PC-3 (cell line): ENCODE measurements at regions not wholly inside any gene's neighbourhood (a gene's known extent, or its start where the extent isn't known, plus 50 kb on each side); places are given as distances from the start of the nearest gene placed in this dataset.

Source experiments
- ATAC-seq: fragments of 200-7000 bp; cut with Tn5 transposase; 2 replicates; pipeline ENCODE4 v1.9.1; 2020; ENCODE audit warnings: mild to moderate bottlenecking, moderate library complexity
- BruUV-seq: library from RNA; stranded (reverse); fragments of 400-500 nt; replicated peaks from 2 replicates; lab custom pipeline; 2021; lab: Mats Ljungman, UMichigan
- CTCF ChIA-PET: fragments of 300-600 bp; sonication (Branson Sonifier 250); formaldehyde crosslinking; loops from one replicate; lab custom pipeline; 2022; ENCODE audit warnings: antibody characterized with exemption; lab: Charles Lee
- POLR2A ChIA-PET: fragments of 300-600 bp; sonication (Branson Sonifier 250); formaldehyde crosslinking; loops from one replicate; lab custom pipeline; 2022; ENCODE audit warnings: antibody characterized with exemption; ENCODE audit not compliant: unreplicated experiment; lab: Charles Lee
- DNase-seq: peaks from one replicate; pipeline ENCODE4 v3.0.0-alpha.2; 2015
- H2AFZ ChIP-seq: fragments of 300-600 bp; sonication (generic); 2 replicates; pipeline ENCODE4 v1.6.0; 2016; ENCODE audit warnings: antibody characterized with exemption, low read length
- H3F3A ChIP-seq: fragments of 300-600 bp; sonication (generic); one replicate; pipeline ENCODE4 v1.6.0; 2017; ENCODE audit warnings: antibody characterized with exemption, low read length, control low read depth, mild to moderate bottlenecking; ENCODE audit not compliant: unreplicated experiment
- H3K27ac ChIP-seq: fragments of 300-600 bp; sonication (generic); 2 replicates; pipeline ENCODE4 v1.5.1; 2016; ENCODE audit warnings: mild to moderate bottlenecking, low read length
- H3K27me3 ChIP-seq: fragments of 300-600 bp; sonication (generic); 2 replicates; pipeline ENCODE4 v1.6.1; 2016; ENCODE audit warnings: low read length, mixed read lengths
- H3K36me3 ChIP-seq: fragments of 300-600 bp; sonication (generic); 2 replicates; pipeline ENCODE4 v1.6.1; 2016; ENCODE audit warnings: low read depth, mixed run types, low read length, mixed read lengths
- H3K4me1 ChIP-seq: fragments of 300-600 bp; sonication (generic); 2 replicates; pipeline ENCODE4 v1.5.1; 2016; ENCODE audit warnings: low read length; ENCODE audit not compliant: insufficient read depth
- H3K4me2 ChIP-seq: fragments of 300-600 bp; sonication (generic); 2 replicates; pipeline ENCODE4 v1.6.0; 2016; ENCODE audit warnings: low read length
- H3K4me3 ChIP-seq: fragments of 300-600 bp; sonication (generic); 2 replicates; pipeline ENCODE4 v1.5.1; 2016; ENCODE audit warnings: mild to moderate bottlenecking, low read length, mixed read lengths
- H3K79me2 ChIP-seq: fragments of 300-600 bp; sonication (generic); 2 replicates; pipeline ENCODE4 v1.6.1; 2017; ENCODE audit warnings: low read length, mixed read lengths
- H3K9ac ChIP-seq: fragments of 300-600 bp; sonication (generic); 2 replicates; pipeline ENCODE4 v1.6.0; 2016; ENCODE audit warnings: mild to moderate bottlenecking, low read length
- H3K9me2 ChIP-seq: fragments of 300-600 bp; sonication (generic); replicated peaks from 2 replicates; pipeline ENCODE4 v1.6.1; 2016; ENCODE audit warnings: mixed run types, low read length, mixed read lengths
- H3K9me3 ChIP-seq: fragments of 300-600 bp; sonication (generic); 2 replicates; pipeline ENCODE4 v1.6.1; 2016; ENCODE audit warnings: low read length, mixed read lengths
- H4K20me1 ChIP-seq: fragments of 300-600 bp; sonication (generic); 2 replicates; pipeline ENCODE4 v1.6.1; 2016; ENCODE audit warnings: low read length, mixed read lengths
- CTCF ChIP-seq: fragments of 300-600 bp; sonication (generic); conservative IDR thresholded peaks from 2 replicates; pipeline ENCODE4 v1.5.1; 2017; ENCODE audit warnings: antibody characterized with exemption, low read depth, mild to moderate bottlenecking, low read length
- EZH2 ChIP-seq: fragments of 300-600 bp; sonication (generic); IDR thresholded peaks from one replicate; pipeline ENCODE4 v1.6.1; 2017; ENCODE audit warnings: antibody characterized with exemption, mild to moderate bottlenecking, low read length; ENCODE audit not compliant: unreplicated experiment
- EZH2phosphoT487 ChIP-seq: fragments of 300-600 bp; sonication (generic); IDR thresholded peaks from 2 replicates; pipeline ENCODE4 v1.6.1; 2018; ENCODE audit warnings: mild to moderate bottlenecking, antibody characterized with exemption, low read length, borderline replicate concordance
- intact Hi-C: fragments of 100-400 bp; cut with micrococcal nuclease; formaldehyde crosslinking; loops from 2 replicates; pipeline ENCODE4 v1.9.0; 2023

- POLR2A ChIA-PET: no interaction called here
- no peaks in the 10 kb centered on the region for H3F3A ChIP-seq
- H3K4me1 ChIP-seq: no peaks in the 10 kb centered on the region
- ATAC-seq: no peak
- H3K9me3 ChIP-seq: no peaks in the 10 kb centered on the region
- no peak overlapping the region for H2AFZ ChIP-seq
- no peaks in the 10 kb centered on the region for H4K20me1 ChIP-seq
- H3K79me2 ChIP-seq: no peaks in the 10 kb centered on the region
- no peak overlapping the region for H3K4me3 ChIP-seq
- H3K27me3 ChIP-seq: no peaks in the 10 kb centered on the region
- no peak for TF ChIP-seq EZH2phosphoT487
- TF ChIP-seq CTCF: no peak
- TF ChIP-seq EZH2: no peak
- H3K4me2 ChIP-seq: no peak overlapping the region
- no peaks in the 10 kb centered on the region for H3K36me3 ChIP-seq
- BruUV-seq: no TSS peak
- DNase-seq: no peak
- intact Hi-C loops: no loop called here
- H3K9me2 ChIP-seq: no peaks in the 10 kb centered on the region
- no peak overlapping the region for H3K9ac ChIP-seq
- CTCF ChIA-PET: no interaction called here
- no peak overlapping the region for H3K27ac ChIP-seq
Observed at GRCh38 chr13:34842466-34842865, 99.6 kb upstream of the NBEA start.

DNA sequence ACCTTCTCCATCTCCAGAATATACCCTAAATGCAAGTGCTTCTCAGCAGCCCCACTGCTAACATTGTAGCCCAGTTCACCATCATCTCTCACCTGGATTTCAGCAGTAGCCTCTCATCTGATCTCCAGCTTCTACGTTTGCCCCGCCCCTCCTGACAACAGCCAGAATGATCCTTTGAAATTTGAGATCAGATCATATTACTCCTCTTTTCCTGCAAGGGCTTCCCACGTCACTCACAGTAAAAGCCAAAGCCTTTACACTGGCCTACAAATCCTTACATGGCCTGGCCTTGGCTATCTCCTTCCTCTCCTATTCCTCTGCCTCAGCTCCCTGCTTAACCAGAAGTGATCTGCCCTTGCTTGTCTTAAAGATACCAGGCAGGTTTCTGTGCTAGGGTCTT, 94.3 kb upstream of the NBEA start:
- Histone ChIP-seq H3F3A (no peaks in the 10 kb centered on the region), H3K27me3 (no peaks in the 10 kb centered on the region), H4K20me1 (no peaks in the 10 kb centered on the region), H3K27ac (no peak overlapping the region), H3K4me1 (no peaks in the 10 kb centered on the region), H3K36me3 (no peaks in the 10 kb centered on the region), H3K9me2 (no peaks in the 10 kb centered on the region), H2AFZ (0 out of 2 replicates have a peak overlapping the region, but pooled peaks have one; percentile 6), H3K79me2 (no peaks in the 10 kb centered on the region), H3K9ac (no peak overlapping the region), H3K4me2 (no peak overlapping the region), H3K9me3 (no peaks in the 10 kb centered on the region), H3K4me3 (no peak overlapping the region)
- peak; percentile 43 for DNase-seq
- ATAC-seq: no peak
- ChIA-PET POLR2A (interaction anchor here (0.6 kb wide), 1 partner anchor 105 kb away, joined by 5 read pairs; no protein-coding TSS in a partner anchor), CTCF (no interaction called here)
- no TSS peak for BruUV-seq
- intact Hi-C loops: no loop called here
- TF ChIP-seq EZH2phosphoT487 (no peak), EZH2 (no peak), CTCF (no peak)

DNA sequence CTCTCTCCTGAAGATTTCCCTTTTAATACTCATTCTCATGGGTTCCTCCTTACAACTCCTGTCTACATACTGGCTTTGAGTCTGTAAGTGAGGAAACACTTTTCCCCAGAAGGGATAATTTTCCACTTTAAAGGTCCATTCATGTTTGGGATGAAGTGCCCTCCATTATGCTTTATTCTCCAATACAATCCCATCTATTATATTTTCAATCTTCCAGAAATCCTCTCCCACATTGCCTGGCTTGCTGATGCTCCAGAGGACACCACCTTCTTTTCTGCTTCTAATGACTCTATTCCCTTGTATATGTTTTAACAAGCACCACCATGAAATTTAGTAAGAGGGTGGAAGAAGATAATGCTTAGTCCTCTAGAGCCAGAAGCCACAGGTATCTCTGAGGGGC, 92.7 kb upstream of the NBEA start:
- no peak overlapping the region for H3K9ac ChIP-seq
- no peak overlapping the region for H3K4me3 ChIP-seq
- H4K20me1 ChIP-seq: no peaks in the 10 kb centered on the region
- H2AFZ ChIP-seq: no peak overlapping the region
- H3K9me3 ChIP-seq: no peaks in the 10 kb centered on the region
- H3K27me3 ChIP-seq: no peaks in the 10 kb centered on the region
- CTCF ChIA-PET: no interaction called here
- no TSS peak for BruUV-seq
- ATAC-seq (no peak), DNase-seq (no peak)
- H3K79me2 ChIP-seq: no peaks in the 10 kb centered on the region
- H3K4me1 ChIP-seq: no peaks in the 10 kb centered on the region
- no peak overlapping the region for H3K4me2 ChIP-seq
- TF ChIP-seq EZH2phosphoT487 (no peak), EZH2 (no peak), CTCF (no peak)
- no peaks in the 10 kb centered on the region for H3F3A ChIP-seq
- POLR2A ChIA-PET: no interaction called here
- H3K9me2 ChIP-seq: no peaks in the 10 kb centered on the region
- intact Hi-C loops: no loop called here
- H3K36me3 ChIP-seq: no peaks in the 10 kb centered on the region
- no peak overlapping the region for H3K27ac ChIP-seq
